DMS 273 (cell line): ENCODE measurements at regions not wholly inside any gene's neighbourhood (a gene's known extent, or its start where the extent isn't known, plus 50 kb on each side); places are given as distances from the start of the nearest gene placed in this dataset.

Experiments
- DNase-seq: peaks from one replicate; lab custom pipeline; 2025; ENCODE audit not compliant: unreplicated experiment; lab: John Stamatoyannopoulos, UW

DNA sequence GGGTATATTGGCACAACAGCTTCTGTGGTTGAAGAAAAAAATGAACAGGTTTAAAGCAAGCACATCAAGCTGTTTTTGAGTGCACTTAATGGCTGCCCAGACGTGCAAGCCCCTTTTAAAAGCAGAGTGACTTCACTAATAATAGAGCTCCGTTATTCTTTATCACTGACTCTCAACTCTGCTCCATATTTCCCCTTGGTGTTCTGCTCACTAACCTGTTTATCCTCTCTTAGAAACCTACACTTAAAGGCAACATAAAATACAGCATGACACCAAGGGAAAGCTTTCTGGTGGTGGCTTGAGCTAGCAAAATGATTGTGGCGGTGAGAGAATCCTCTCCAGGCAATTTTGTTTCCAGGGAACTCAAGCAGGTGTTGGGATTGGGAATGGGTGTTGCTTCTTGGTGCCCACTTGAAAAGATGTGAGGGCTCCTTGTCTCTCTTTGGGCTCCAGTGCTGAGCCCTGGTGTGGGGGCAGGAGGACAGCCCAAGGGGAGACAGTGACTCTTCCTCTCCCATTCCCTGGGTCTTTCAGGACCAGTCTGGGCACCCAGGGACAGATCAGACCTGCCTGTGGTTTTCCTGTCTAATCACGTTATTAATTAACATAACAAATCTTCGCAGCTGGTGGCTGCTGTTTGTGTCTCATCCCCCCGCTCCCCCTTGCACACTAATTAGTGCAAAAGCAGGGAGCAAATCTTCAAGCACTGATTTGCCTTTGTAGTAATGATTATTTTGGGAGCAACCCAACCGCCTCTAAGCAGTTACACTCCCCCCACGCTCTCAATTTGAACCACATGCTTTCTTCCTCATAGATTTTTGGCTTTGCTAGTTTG, 289.4 kb upstream of the CXCR4 start:
- DNase-seq: no peak

DNA sequence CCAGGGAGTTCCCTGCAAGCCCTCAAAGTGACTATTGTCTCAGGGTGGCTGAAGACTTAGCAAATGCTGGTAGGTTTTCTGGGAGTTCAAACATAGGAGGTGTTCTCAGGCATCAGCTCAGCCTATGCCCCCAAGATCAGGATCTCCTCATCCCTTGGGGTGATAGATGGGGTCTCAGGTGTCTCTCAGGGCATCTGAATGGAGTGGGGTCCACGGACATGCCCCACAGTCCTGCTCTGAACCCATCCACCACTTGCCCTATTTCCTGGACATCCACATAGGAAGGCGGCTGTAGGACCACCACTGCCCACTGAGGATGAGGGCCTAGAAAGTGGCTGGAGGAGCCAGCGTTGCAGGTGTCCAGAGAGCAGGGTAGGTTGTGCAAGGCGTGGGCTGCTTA, 287.0 kb upstream of the CXCR4 start:
- no peak for DNase-seq

DNA sequence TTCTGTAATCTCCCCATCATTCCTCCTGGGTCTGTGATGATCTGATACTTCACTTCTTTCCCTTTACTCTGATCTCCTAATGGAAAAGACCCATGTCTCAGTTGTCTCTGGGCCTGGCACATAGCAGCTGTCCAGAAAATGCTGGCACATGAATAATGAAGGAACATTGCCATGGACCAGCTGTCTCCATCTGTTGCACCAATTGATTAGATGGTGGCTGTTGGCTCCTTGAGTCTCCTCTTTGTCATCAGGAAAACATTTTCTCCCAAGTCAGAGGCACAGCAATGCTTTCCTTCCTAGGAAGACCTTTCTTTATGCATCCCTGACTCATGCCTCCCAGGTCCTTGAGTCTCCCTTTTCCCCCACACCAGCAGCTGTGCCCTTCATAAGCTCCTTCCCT, 286.2 kb upstream of the CXCR4 start:
- peak; percentile 76 for DNase-seq

DNA sequence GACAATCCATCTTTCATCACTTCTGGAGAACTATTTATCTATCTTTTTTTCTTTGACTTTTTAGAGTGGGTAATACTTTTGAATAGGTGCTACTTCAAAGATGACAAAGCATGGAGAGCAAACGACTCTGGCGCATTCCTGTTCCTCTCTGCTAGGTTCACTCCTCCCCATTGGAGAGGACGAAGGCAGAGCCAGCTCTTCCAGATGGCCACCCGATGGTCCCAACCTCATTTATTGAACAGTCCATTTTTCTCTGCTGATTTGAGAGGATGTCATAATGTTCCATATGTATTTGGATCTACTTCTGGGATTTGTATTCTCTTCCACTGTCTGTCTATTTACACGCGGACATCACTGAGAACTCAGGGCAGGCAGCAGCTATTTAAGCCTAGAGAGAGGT, 284.3 kb upstream of the CXCR4 start:
- no peak for DNase-seq

DNA sequence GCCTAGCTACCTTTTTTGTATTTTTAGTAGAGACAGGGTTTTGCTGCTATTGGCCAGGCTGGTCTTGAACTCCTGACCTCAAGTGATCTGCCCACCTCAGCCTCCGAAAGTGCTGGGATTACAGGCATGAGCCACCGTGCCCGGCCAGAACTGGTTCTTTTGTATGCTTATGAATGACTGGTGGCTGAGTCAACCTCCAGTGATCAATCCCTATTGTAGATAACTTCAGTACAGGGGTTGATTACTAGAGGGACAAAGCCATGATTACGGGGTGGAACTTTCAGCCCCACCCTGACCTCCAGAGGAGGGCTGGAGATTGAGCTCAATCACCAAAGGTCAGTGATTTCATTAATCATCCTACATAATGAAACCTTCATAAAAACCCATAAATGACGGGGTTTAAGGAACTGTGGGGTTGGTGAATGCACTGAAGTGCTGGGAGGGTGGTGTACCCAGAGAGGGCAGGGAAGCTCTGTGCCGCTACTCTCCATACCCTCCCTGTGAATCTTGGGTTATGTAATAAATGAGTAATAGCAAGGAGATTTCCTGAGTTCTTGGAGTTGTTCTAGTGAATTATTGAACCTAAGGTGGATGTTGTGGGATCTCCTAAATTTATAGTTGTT, 281.8 kb upstream of the CXCR4 start:
- DNase-seq: no peak

DNA sequence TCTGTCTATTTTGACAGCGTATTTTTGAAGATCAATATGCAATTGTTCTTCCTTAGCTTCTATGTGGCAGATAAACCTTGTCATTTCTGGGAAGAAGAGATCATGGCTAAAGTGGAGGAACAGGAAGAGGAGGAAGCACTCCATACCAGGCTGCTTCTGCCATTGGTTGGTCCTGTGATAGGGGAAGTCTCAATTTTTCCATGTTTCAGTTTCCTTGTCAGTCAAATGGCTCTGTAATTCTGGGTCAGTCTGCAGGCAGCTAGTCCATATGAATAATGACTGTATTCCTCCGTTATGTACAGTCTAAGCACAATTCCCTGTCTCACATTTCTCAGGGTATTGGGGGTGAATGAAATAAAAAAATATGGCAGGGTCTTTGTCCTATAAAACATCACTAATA, 277.6 kb upstream of the CXCR4 start:
- DNase-seq: no peak

DNA sequence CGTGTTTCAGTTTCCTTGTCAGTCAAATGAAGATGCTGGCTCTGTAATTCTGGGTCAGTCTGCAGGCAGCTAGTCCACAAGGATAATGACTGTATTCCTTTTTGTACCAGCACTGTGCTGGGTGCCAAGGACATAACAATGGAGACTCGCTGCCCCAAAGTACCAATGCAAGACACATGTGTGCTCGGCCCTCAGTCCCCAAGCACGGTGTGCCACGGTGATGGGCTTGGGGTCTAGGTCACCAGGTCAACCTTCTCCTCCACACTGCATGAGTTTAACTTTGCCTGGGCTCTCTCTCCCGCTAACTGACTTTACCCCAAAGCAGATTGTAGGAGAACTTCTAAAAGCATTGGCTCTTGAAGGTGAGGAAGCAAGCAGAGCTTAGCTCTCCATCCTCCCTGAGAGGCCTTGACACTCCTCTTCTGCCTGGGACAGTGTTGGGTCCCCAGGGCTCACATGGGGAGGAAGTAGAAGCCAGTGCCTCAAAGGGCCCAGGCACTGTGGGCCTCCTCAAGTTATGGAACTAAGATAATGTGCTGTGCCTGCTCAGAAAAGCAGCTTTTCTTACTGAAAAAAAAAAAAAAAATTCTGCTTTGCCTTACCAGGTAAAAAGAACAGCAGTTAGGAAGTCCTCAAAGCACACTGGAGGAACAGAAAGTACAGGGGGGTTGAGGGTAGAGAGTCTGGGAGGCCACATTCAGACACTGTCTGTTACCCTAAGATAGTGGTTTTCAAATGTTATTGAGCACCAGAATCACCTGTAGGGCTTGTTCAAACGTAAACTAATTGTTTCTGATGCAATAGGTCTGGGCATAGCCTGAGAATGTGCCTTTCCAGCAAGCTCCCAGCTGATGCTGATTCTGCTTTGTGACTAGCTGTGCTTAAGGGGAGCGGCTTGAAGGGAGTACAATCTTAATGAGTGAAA, 276.4 kb upstream of the CXCR4 start:
- DNase-seq: no peak

DNA sequence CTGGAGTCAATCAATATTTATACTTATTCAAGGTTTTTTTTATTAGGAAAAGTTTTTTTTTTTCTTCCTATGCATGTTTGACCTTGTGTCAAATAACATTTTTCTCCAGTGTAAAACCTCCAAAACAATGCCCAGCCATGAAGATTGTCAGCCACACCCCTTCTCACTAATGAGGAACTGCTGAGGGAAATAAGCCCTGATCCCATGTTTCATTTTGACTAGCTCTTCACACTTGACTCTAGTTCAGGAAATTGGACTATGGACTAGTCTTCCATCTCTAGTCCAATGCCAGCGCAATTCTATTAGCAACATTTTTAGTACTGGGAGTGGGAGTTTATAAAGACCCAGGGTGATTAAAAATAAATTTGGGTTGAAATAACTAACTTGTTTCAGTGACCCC, 275.6 kb upstream of the CXCR4 start:
- DNase-seq: no peak

DNA sequence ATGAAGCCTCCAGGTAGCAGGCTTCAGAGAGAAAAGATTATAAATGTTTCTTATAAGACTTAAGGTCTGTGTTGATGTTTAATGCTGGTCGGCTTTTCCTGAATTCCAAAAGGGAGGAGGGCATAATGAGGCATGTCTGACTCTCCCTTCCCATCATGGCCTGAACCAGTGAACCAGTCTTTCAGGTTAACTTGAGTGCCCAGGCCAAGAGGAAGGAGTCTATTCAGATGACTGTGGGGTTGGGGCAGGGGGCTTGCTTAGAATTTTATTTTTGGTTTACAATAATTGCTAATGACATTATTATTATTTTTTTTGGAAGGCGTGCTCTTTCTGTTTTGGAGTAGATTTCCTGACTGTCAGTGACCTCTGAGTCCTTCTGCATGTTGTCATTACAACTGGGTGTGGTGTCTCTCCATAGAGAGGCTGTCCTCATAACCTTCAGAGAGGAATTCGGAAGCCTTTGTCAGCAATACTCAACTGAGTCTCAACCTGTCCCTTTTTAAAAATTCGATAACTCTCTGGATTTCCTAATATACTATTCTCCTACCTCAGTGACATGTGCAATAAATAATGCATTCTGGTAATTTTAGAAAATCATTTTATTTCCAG, 275.1 kb upstream of the CXCR4 start:
- DNase-seq: no peak

DNA sequence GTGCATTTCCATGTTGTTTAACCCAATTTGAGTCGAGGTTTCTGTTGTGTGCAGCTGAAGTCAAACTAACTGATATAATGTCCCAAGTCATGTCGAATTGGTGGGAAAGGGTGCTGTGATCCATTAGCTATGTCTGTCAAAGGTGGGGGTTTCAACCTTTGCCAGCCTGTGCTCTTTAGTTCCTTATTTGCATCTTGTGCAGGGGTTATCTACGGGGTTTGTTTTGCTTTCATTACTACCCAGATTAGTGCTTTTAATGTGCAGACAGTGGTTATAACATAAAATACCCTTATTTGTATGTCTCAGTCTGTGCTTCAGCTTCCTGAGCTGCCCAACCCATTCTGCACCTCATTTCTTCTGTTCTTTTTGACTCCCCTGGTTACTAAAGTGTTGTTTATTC, 271.9 kb upstream of the CXCR4 start:
- DNase-seq: no peak

DNA sequence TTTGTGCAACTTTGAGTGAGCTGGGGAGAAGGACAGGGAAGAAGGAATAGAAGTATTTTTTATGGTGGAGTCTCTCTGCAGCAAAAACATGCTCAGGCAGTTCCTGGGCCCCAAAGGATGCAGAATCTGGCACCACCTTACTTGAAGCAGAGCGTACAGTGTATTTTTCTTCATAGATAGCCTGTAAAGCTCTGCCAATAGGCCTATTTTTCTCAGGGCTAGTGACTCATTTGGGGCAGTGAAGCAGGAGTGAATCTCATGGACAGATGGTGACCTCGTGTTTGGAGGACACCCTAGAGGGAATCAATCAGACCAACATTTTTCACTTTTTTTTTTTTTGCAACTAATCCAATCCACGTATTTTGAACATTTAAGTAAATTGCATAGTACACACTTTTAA, 268.1 kb upstream of the CXCR4 start:
- DNase-seq: peak; percentile 65

DNA sequence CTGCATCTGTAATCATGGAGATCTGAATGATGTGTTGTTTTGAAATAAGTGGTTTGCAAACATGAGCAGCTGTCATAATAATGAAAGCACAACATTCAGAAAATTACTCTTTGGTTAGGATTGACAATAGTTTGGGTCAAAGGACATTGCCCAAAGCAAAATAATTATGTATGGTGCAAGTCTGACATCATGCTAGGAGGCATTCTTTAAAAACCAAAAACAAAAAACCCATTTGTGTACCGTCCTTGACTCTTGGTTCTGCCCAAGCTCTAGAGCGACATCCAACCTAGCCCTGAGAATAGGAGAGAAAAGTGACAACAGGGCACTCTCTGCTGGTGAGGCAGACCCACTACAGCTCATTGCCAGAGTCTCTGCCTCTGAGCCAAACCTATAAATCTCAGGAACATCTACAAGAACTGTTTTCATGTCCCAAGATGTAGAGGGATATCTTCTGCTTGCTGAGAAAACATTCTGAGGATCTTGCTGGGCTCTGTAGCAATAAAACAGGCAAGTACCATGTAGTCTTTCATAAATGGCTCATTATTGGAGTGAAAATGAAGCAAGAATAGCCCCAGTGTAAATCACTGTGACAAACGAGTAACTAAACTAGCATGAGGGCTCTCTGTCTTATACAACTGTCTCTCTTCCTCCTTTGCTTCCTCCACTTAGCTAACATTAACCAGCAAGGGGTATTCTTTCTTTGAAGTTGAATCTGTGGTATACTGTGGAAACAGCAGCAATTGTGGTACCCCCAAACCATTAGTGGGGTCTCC, 266.8 kb upstream of the CXCR4 start:
- peak; percentile 80 for DNase-seq

DNA sequence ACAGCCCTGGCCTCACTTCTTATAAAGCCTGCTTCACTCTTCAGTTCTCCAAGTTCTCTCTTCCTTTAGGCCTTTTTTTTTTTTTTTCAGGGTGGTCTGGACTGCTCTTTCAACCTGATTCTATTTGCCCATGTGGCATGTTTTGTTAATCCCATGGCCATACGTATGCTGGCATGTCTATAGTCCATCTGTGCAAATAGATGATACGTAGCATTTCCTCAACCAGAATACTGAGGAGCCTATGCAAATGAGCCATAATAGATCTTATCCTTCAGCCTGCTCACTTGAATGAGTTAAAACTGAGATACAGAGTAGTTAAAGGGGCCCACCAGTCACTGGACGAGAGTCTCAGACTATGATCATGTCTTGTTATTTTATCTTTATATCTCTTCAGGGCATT, 265.2 kb upstream of the CXCR4 start:
- peak; percentile 34 for DNase-seq

DNA sequence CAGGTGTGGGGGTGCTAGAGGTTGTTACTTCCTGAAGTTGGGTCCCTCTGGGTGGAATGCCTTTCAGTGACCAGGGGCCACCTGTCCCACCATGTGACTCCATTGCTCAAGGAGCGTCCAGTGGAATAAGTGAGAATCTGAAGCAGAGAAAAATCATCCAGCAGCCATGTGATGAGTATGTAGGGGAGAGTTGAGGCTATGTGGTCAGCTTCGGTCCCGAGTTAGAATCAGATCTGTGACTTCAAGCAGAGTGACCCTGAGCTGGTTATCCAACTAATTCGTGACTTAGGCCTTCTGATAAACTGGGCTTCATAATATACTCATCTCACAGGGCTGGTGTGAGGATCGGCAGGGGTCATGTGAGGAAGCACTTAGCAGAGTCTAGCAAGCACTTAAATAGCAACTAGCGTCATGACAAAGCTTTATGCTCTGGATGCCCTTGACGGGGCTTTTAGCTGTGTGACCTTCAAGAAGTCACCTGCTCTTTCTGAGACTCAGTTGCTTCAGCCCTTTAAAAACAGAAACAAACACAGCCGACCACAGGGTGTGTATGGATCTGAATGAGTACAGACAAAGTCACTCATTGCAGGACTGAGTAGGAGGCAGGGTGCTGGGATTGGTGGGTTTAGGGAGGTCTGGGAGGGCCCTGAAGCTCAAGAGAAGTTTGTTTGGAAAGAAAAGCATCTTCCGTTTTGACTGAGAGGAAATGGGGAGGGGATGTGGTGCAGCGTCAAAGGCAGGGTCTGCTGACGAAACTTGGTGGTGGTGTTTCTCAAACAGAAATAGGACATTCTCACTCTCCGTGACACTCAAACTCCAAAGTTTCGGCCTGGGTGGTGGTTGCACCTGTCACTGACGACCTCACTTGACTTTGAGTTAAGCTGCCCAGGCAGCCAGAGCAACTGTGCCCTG, 264.0 kb upstream of the CXCR4 start:
- no peak for DNase-seq

DNA sequence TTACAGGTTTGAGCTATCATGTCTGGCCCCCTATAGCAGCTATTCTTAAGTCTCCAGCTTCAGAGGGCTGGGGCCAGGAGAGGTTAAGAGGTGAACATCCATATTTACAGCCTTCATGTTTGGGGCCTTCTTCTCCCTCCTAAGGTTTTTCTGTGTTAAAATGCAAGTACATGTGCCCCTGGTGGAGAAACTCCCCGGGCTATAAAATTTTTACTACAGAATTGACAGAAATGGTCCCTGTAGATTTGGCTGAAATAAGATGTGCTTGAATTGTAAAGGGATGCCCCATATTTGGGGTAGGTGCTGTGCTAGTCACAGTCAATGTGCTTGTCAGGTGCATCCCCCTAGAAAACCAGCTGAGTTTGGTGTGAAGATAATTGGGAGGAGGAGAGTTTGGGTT, 263.3 kb upstream of the CXCR4 start:
- no peak for DNase-seq

DNA sequence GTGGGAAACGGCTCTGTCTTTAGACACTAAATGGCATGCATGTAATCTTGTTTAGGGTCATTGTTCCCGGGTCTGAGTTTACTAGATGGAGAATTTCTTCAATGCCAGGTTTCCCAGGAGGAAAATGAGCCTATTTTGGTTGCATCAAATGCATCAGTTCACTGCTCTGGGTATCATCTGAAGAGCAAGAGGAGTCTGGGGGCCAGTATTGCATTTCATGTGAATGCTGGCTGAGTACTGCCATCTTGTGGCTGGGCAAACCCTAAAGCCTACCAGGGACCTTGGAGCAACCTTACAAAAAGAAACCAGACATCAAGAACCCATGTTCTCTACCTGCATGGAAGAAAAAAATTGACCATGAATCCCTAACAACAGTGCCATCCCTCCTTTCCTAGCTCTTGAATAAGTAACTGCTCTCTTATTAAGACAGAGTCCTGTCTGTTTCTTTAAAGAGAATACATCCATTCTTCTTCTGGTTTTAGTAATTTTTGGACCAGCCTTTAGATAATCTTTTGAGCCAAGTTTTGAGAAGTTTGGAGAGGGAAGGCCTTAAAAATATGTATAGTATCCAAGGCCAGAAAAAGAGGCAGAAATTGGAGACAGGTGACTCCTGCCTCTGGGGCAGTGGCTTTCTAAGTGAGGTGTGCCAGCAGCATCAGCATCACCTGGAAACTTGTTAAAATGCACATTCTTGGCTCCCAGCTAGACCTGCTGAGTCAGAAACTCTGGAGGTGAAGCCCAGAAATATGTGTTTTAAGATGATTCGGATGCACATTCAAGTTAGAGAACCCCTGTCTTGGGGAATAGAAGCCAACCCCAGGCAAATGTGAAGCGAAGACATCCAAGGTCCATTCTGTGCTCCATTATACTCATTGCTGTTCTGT, 261.0 kb upstream of the CXCR4 start:
- peak; percentile 83 for DNase-seq

DNA sequence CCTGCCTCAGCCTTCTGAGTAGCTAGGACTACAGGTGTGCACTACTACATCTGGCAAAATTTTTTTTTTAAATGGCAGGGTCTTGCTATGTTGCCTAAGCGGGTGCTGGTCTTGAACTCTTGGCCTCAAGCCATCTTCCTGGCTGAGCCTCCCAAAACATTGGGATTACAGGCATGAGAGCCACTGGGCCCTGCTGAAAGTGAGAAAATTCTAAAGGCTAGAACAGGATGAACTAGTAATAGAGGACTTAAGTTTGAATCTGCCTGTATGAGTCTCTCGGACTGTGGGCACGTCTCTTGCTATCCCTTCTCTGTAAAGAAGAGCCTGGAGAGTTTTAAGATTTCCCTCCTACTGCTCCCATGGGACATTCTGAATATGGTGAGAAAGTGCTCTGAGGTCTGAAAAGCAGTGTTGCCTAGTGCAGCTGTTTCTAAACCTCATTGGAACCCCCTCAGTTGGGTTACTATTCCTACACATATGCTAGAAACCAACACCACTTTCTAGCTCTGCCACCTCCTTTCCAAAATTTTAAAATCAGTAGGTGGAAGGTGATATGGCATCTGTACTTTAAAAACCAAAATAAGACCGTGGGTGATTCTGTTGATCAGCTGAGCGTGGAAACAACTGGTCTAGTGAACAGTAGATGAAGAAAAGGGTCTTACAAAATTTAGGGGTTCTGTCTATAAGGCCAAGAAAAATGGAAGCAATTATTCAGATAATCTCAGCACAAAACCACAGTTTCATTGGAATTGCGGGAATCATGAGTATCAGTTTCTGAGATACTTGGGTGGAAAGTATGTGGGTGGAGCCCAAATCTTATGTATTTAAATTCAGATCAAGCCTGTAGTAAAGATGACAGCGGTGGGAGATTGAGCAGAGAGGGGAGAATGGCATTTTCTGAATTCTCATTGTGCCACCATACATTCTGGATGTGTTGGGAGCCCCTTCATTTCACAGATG, 259.8 kb upstream of the CXCR4 start:
- DNase-seq: peak; percentile 28
